Endodermal cell (in vitro differentiated cells): ENCODE measurements at regions not wholly inside any gene's neighbourhood (a gene's known extent, or its start where the extent isn't known, plus 50 kb on each side); places are given as distances from the start of the nearest gene placed in this dataset.

Experiments
- DNase-seq: peaks from one replicate; pipeline ENCODE4 v3.0.0-alpha.2; 2017
- H3K27ac ChIP-seq: 2 replicates; pipeline ENCODE4 v1.5.1; 2013; ENCODE audit warnings: mild to moderate bottlenecking, low read depth, low read length, moderate library complexity
- H3K27me3 ChIP-seq: 2 replicates; pipeline ENCODE4 v1.6.1; 2013; ENCODE audit warnings: mild to moderate bottlenecking, low read length, moderate library complexity; ENCODE audit not compliant: insufficient read depth, control insufficient read depth, poor library complexity, severe bottlenecking
- H3K36me3 ChIP-seq: 2 replicates; pipeline ENCODE4 v1.7.0; 2013; ENCODE audit warnings: mild to moderate bottlenecking, low read length, moderate library complexity; ENCODE audit not compliant: control insufficient read depth, insufficient read depth
- H3K4me1 ChIP-seq: one replicate; pipeline ENCODE4 v1.7.0; 2013; ENCODE audit warnings: low read length; ENCODE audit not compliant: control insufficient read depth, insufficient read depth
- H3K4me3 ChIP-seq: 2 replicates; pipeline ENCODE4 v1.5.1; 2013; ENCODE audit warnings: mild to moderate bottlenecking, low read length, moderate library complexity
- H3K9ac ChIP-seq: 2 replicates; pipeline ENCODE4 v1.6.1; 2013; ENCODE audit warnings: mild to moderate bottlenecking, low read length, moderate library complexity; ENCODE audit not compliant: poor library complexity, severe bottlenecking; ENCODE audit errors: extremely low read depth
- H3K9me3 ChIP-seq: 2 replicates; pipeline ENCODE4 v1.6.1; 2013; ENCODE audit warnings: mild to moderate bottlenecking, low read length, moderate library complexity; ENCODE audit not compliant: control insufficient read depth
- H3K27ac Mint-ChIP-seq: 2 replicates; pipeline ENCODE4 v1.8.0; 2020; ENCODE audit warnings: mixed read lengths
- H3K27me3 Mint-ChIP-seq: 2 replicates; pipeline ENCODE4 v1.8.0; 2021; ENCODE audit warnings: mild to moderate bottlenecking, mixed read lengths; ENCODE audit not compliant: insufficient read depth
- H3K36me3 Mint-ChIP-seq: 2 replicates; pipeline ENCODE4 v1.8.0; 2020; ENCODE audit warnings: low read depth, mixed read lengths
- H3K4me1 Mint-ChIP-seq: 2 replicates; pipeline ENCODE4 v1.8.0; 2020; ENCODE audit warnings: mixed read lengths
- H3K4me3 Mint-ChIP-seq: 2 replicates; pipeline ENCODE4 v1.8.0; 2020; ENCODE audit warnings: mild to moderate bottlenecking, moderate library complexity, mixed read lengths
- H3K9me3 Mint-ChIP-seq: 2 replicates; pipeline ENCODE4 v1.8.0; 2020; ENCODE audit warnings: mild to moderate bottlenecking, mixed read lengths
- WGBS, 2 experiments: methylation state at CpG; one replicate each; pipeline versions ENCODE4 v1.1.5 to v1.1.7; 2013; ENCODE audit warnings: missing lambda C conversion rate in 2 of 2, mixed read lengths in 1 of 2; ENCODE audit not compliant: insufficient coverage in 1 of 2, insufficient read length in 1 of 2; 5-methylcytosine and 5-hydroxymethylcytosine counted together
- TF ChIP-seq, protein P1 (sequence below): fragments of 200-600 bp; sonication (generic); conservative IDR thresholded peaks from 2 replicates; pipeline ENCODE4 v1.5.0; 2021; ENCODE audit warnings: antibody characterized with exemption, mild to moderate bottlenecking

DNA sequence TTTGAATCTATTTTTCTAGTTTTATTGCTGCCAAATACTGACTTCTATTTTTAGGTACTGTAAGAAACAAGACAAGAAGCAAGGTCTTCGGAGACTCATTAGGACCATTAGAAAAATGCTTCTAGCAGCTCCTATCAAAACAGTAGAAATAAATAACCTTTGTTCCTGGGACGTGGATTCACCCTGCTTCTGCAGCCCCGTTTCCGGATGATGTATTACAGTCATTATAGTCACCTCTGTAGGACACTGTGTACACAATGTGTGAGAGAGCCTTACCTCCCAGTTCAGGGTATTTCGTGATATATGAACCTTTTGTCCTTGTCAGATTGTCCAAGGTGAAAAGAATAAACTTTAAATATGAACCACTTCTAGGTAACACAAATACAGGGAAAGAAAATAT, 484.0 kb upstream of the TECRL start:
- no peak overlapping the region for H3K27ac Mint-ChIP-seq
- peaks cover 5% of the 10 kb centered on the region for H3K4me1 Mint-ChIP-seq
- 78 to 85% methylated on average over 3 to 5 of the region's 5 CpGs for WGBS, 2 experiments
- no peak overlapping the region for H3K4me3 ChIP-seq
- no peaks in the 10 kb centered on the region for H3K27me3 ChIP-seq
- TF ChIP-seq, protein P1, sequence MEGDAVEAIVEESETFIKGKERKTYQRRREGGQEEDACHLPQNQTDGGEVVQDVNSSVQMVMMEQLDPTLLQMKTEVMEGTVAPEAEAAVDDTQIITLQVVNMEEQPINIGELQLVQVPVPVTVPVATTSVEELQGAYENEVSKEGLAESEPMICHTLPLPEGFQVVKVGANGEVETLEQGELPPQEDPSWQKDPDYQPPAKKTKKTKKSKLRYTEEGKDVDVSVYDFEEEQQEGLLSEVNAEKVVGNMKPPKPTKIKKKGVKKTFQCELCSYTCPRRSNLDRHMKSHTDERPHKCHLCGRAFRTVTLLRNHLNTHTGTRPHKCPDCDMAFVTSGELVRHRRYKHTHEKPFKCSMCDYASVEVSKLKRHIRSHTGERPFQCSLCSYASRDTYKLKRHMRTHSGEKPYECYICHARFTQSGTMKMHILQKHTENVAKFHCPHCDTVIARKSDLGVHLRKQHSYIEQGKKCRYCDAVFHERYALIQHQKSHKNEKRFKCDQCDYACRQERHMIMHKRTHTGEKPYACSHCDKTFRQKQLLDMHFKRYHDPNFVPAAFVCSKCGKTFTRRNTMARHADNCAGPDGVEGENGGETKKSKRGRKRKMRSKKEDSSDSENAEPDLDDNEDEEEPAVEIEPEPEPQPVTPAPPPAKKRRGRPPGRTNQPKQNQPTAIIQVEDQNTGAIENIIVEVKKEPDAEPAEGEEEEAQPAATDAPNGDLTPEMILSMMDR = no peak
- no peaks in the 10 kb centered on the region for H3K4me1 ChIP-seq
- H3K4me3 Mint-ChIP-seq = no peak overlapping the region
- no peaks in the 10 kb centered on the region for H3K36me3 ChIP-seq
- no peaks in the 10 kb centered on the region for H3K36me3 Mint-ChIP-seq
- no peaks in the 10 kb centered on the region for H3K9me3 Mint-ChIP-seq
- no peak overlapping the region for H3K27ac ChIP-seq
- no peaks in the 10 kb centered on the region for H3K27me3 Mint-ChIP-seq
- no peak overlapping the region for H3K9ac ChIP-seq
- no peak for DNase-seq
- no peaks in the 10 kb centered on the region for H3K9me3 ChIP-seq

GRCh38 chr4:64889906-64890610, 480.8 kb upstream of the TECRL start:
- H3K4me1 ChIP-seq = no peaks in the 10 kb centered on the region
- H3K9me3 Mint-ChIP-seq = no peaks in the 10 kb centered on the region
- no peak for DNase-seq
- 93% methylated on average over 3 to 5 of the region's 5 CpGs for WGBS, 2 experiments
- H3K27me3 Mint-ChIP-seq = no peaks in the 10 kb centered on the region
- TF ChIP-seq, protein P1 = no peak
- no peaks in the 10 kb centered on the region for H3K27me3 ChIP-seq
- no peaks in the 10 kb centered on the region for H3K36me3 Mint-ChIP-seq
- H3K4me3 ChIP-seq = no peak overlapping the region
- no peak overlapping the region for H3K4me3 Mint-ChIP-seq
- H3K27ac Mint-ChIP-seq = peak overlapping the region; percentile 33
- peaks cover 5% of the 10 kb centered on the region for H3K4me1 Mint-ChIP-seq
- no peaks in the 10 kb centered on the region for H3K9me3 ChIP-seq
- H3K27ac ChIP-seq = no peak overlapping the region
- no peak overlapping the region for H3K9ac ChIP-seq
- H3K36me3 ChIP-seq = no peaks in the 10 kb centered on the region

- H3K27ac Mint-ChIP-seq = no peak overlapping the region
- TF ChIP-seq, protein P1 = no peak
- DNase-seq = no peak
- Histone ChIP-seq H3K27ac (no peak overlapping the region), H3K4me1 (no peaks in the 10 kb centered on the region), H3K9ac (no peak overlapping the region), H3K27me3 (no peaks in the 10 kb centered on the region), H3K36me3 (no peaks in the 10 kb centered on the region), H3K4me3 (no peak overlapping the region), H3K9me3 (no peaks in the 10 kb centered on the region)
- H3K36me3 Mint-ChIP-seq = no peaks in the 10 kb centered on the region
- H3K9me3 Mint-ChIP-seq = no peaks in the 10 kb centered on the region
- 90 to 97% methylated on average over 3 to 5 of the region's 5 CpGs for WGBS, 2 experiments
- H3K4me1 Mint-ChIP-seq = no peaks in the 10 kb centered on the region
- no peak overlapping the region for H3K4me3 Mint-ChIP-seq
- no peaks in the 10 kb centered on the region for H3K27me3 Mint-ChIP-seq
These were observed 474.0 kb upstream of the TECRL start for GRCh38 chr4:64883087-64883807.
